GM23248 (cell line): ENCODE measurements at regions not wholly inside any gene's neighbourhood (a gene's known extent, or its start where the extent isn't known, plus 50 kb on each side); places are given as distances from the start of the nearest gene placed in this dataset.

ENCODE experiments used
- DNase-seq: peaks from one replicate; pipeline ENCODE4 v3.0.0-alpha.2; 2015
- H2AFZ ChIP-seq: fragments of 200-600 bp; sonication (generic); 2 replicates; pipeline ENCODE4 v1.6.1; 2016; ENCODE audit warnings: antibody characterized with exemption
- H3F3A ChIP-seq: fragments of 200-600 bp; sonication (generic); 2 replicates; pipeline ENCODE4 v1.6.1; 2016; ENCODE audit warnings: mild to moderate bottlenecking, antibody characterized with exemption, mixed run types; ENCODE audit not compliant: insufficient read depth
- H3K27ac ChIP-seq: fragments of 200-600 bp; sonication (generic); 2 replicates; pipeline ENCODE4 v1.5.1; 2016; ENCODE audit warnings: mild to moderate bottlenecking
- H3K27me3 ChIP-seq: fragments of 200-600 bp; sonication (generic); replicated peaks from 2 replicates; pipeline ENCODE4 v1.6.1; 2016; ENCODE audit warnings: mild to moderate bottlenecking; ENCODE audit not compliant: insufficient read depth
- H3K36me3 ChIP-seq: fragments of 200-600 bp; sonication (generic); 2 replicates; pipeline ENCODE4 v1.6.1; 2016; ENCODE audit warnings: low read depth, mild to moderate bottlenecking
- H3K4me1 ChIP-seq: fragments of 200-600 bp; sonication (generic); 2 replicates; pipeline ENCODE4 v1.6.1; 2016; ENCODE audit warnings: mild to moderate bottlenecking; ENCODE audit not compliant: insufficient read depth
- H3K4me2 ChIP-seq: fragments of 200-600 bp; sonication (generic); one replicate; pipeline ENCODE4 v1.6.1; 2016; ENCODE audit warnings: mild to moderate bottlenecking; ENCODE audit not compliant: unreplicated experiment
- H3K4me3 ChIP-seq: fragments of 200-600 bp; sonication (generic); 2 replicates; pipeline ENCODE4 v1.5.1; 2016; ENCODE audit warnings: mild to moderate bottlenecking
- H3K79me2 ChIP-seq: fragments of 200-600 bp; sonication (generic); 2 replicates; pipeline ENCODE4 v1.6.1; 2016; ENCODE audit warnings: mild to moderate bottlenecking; ENCODE audit not compliant: insufficient read depth
- H3K9ac ChIP-seq: fragments of 200-600 bp; sonication (generic); 2 replicates; pipeline ENCODE4 v1.6.1; 2016; ENCODE audit warnings: mild to moderate bottlenecking
- H3K9me2 ChIP-seq: fragments of 200-600 bp; sonication (generic); 2 replicates; pipeline ENCODE4 v1.6.1; 2016; ENCODE audit warnings: mixed run types, mild to moderate bottlenecking, moderate library complexity; ENCODE audit not compliant: insufficient read depth
- H3K9me3 ChIP-seq: fragments of 200-600 bp; sonication (generic); one replicate; pipeline ENCODE4 v1.6.1; 2017; ENCODE audit warnings: low read depth
- H4K20me1 ChIP-seq: fragments of 200-600 bp; sonication (generic); 2 replicates; pipeline ENCODE4 v1.6.0; 2016; ENCODE audit not compliant: insufficient read depth
- EZH2 ChIP-seq: fragments of 200-600 bp; sonication (generic); IDR thresholded peaks from 2 replicates; pipeline ENCODE4 v1.6.1; 2018; ENCODE audit warnings: antibody characterized with exemption, mild to moderate bottlenecking; ENCODE audit not compliant: insufficient read depth, poor library complexity, severe bottlenecking
- EZH2phosphoT487 ChIP-seq: fragments of 200-600 bp; sonication (generic); IDR thresholded peaks from 2 replicates; pipeline ENCODE4 v1.6.1; 2018; ENCODE audit warnings: antibody characterized with exemption, moderate library complexity, mild to moderate bottlenecking, low read depth; ENCODE audit not compliant: insufficient read depth
- WGBS, 2 experiments: methylation state at CpG; one replicate each; pipeline ENCODE4 v1.1.6; 2015 to 2017; ENCODE audit warnings: low lambda C conversion rate in 2 of 2, low coverage in 1 of 2; ENCODE audit errors: missing lambda C conversion rate in 2 of 2; 5-methylcytosine and 5-hydroxymethylcytosine counted together
- in situ Hi-C: fragments of 300-500 bp; cut with MboI; formaldehyde crosslinking; loops from 2 replicates; pipeline ENCODE4 v1.15.0; 2020

- WGBS, 2 experiments: 39 to 50% methylated on average over 7 of the region's 7 CpGs
Observed at GRCh38 chr5:4661836-4662235, 478.3 kb upstream of the ADAMTS16 start.

GRCh38 chr5:4662756-4663155, 477.4 kb upstream of the ADAMTS16 start:
- no peak for TF ChIP-seq EZH2phosphoT487
- no peak for TF ChIP-seq EZH2
- Histone ChIP-seq H3K4me2 (no peak overlapping the region), H3K9me2 (no peaks in the 10 kb centered on the region), H3K9me3 (no peaks in the 10 kb centered on the region), H3K4me1 (no peaks in the 10 kb centered on the region), H3K27me3 (no peaks in the 10 kb centered on the region), H4K20me1 (no peaks in the 10 kb centered on the region), H3K79me2 (no peaks in the 10 kb centered on the region), H3F3A (no peaks in the 10 kb centered on the region), H3K4me3 (no peak overlapping the region), H3K36me3 (no peaks in the 10 kb centered on the region), H3K9ac (no peak overlapping the region), H2AFZ (no peak overlapping the region), H3K27ac (no peak overlapping the region)
- in situ Hi-C loops: no loop called here
- WGBS, 2 experiments: 40 to 46% methylated on average over 5 of the region's 5 CpGs
- no peak for DNase-seq

More at GRCh38 chr5:4661836-4662235, 478.3 kb upstream of the ADAMTS16 start:
- H3K27me3 ChIP-seq: no peaks in the 10 kb centered on the region
- no peaks in the 10 kb centered on the region for H3K4me1 ChIP-seq
- no peak overlapping the region for H3K4me2 ChIP-seq
- no peak overlapping the region for H3K9ac ChIP-seq
- no peak overlapping the region for H2AFZ ChIP-seq
- H3F3A ChIP-seq: no peaks in the 10 kb centered on the region
- no peaks in the 10 kb centered on the region for H3K36me3 ChIP-seq
- H4K20me1 ChIP-seq: no peaks in the 10 kb centered on the region
- H3K9me3 ChIP-seq: no peaks in the 10 kb centered on the region
- TF ChIP-seq EZH2: no peak
- TF ChIP-seq EZH2phosphoT487: no peak
- H3K27ac ChIP-seq: no peak overlapping the region
- H3K9me2 ChIP-seq: no peaks in the 10 kb centered on the region
- in situ Hi-C loops: no loop called here
- H3K79me2 ChIP-seq: no peaks in the 10 kb centered on the region
- DNase-seq: no peak
- H3K4me3 ChIP-seq: no peak overlapping the region

GRCh38 chr5:4665911-4666310, 474.2 kb upstream of the ADAMTS16 start:
- H3K79me2 ChIP-seq: no peaks in the 10 kb centered on the region
- no peaks in the 10 kb centered on the region for H3K36me3 ChIP-seq
- H3K9me3 ChIP-seq: no peaks in the 10 kb centered on the region
- H2AFZ ChIP-seq: no peak overlapping the region
- in situ Hi-C loops: no loop called here
- no peak overlapping the region for H3K27ac ChIP-seq
- H4K20me1 ChIP-seq: no peaks in the 10 kb centered on the region
- no peak overlapping the region for H3K4me2 ChIP-seq
- H3K4me3 ChIP-seq: no peak overlapping the region
- TF ChIP-seq EZH2phosphoT487 (no peak), EZH2 (no peak)
- no peak overlapping the region for H3K9ac ChIP-seq
- no peaks in the 10 kb centered on the region for H3K27me3 ChIP-seq
- 48 to 50% methylated on average over 2 of the region's 2 CpGs for WGBS, 2 experiments
- no peaks in the 10 kb centered on the region for H3K9me2 ChIP-seq
- H3K4me1 ChIP-seq: no peaks in the 10 kb centered on the region
- no peaks in the 10 kb centered on the region for H3F3A ChIP-seq
- DNase-seq: no peak

- 0 to 14% methylated on average over 1 of the region's 1 CpG for WGBS, 2 experiments
- H3F3A ChIP-seq: no peaks in the 10 kb centered on the region
- no peaks in the 10 kb centered on the region for H3K27me3 ChIP-seq
- H3K4me3 ChIP-seq: no peak overlapping the region
- H2AFZ ChIP-seq: no peak overlapping the region
- no peak overlapping the region for H3K27ac ChIP-seq
- no peaks in the 10 kb centered on the region for H4K20me1 ChIP-seq
- DNase-seq: no peak
- H3K79me2 ChIP-seq: no peaks in the 10 kb centered on the region
- in situ Hi-C loops: no loop called here
- no peaks in the 10 kb centered on the region for H3K4me1 ChIP-seq
- no peak overlapping the region for H3K9ac ChIP-seq
- H3K9me3 ChIP-seq: no peaks in the 10 kb centered on the region
- no peak overlapping the region for H3K4me2 ChIP-seq
- TF ChIP-seq EZH2: no peak
- TF ChIP-seq EZH2phosphoT487: no peak
- H3K36me3 ChIP-seq: no peaks in the 10 kb centered on the region
- no peaks in the 10 kb centered on the region for H3K9me2 ChIP-seq
Observed at GRCh38 chr5:4674166-4674565, 466.0 kb upstream of the ADAMTS16 start.

GRCh38 chr5:4676934-4677333, 463.2 kb upstream of the ADAMTS16 start:
- H3K9ac ChIP-seq: no peak overlapping the region
- H3K4me3 ChIP-seq: no peak overlapping the region
- H3K4me2 ChIP-seq: no peak overlapping the region
- no peaks in the 10 kb centered on the region for H3K27me3 ChIP-seq
- in situ Hi-C loops: no loop called here
- no peaks in the 10 kb centered on the region for H3K36me3 ChIP-seq
- no peaks in the 10 kb centered on the region for H4K20me1 ChIP-seq
- no peaks in the 10 kb centered on the region for H3K4me1 ChIP-seq
- no peaks in the 10 kb centered on the region for H3K9me3 ChIP-seq
- H3K79me2 ChIP-seq: no peaks in the 10 kb centered on the region
- H3K9me2 ChIP-seq: no peaks in the 10 kb centered on the region
- DNase-seq: no peak
- TF ChIP-seq EZH2 (no peak), EZH2phosphoT487 (no peak)
- no peak overlapping the region for H3K27ac ChIP-seq
- no peak overlapping the region for H2AFZ ChIP-seq
- no peaks in the 10 kb centered on the region for H3F3A ChIP-seq
- WGBS, 2 experiments: 25 to 27% methylated on average over 4 of the region's 4 CpGs
